Thoracic aorta (tissue), 2 donors: ENCODE measurements at regions not wholly inside any gene's neighbourhood (a gene's known extent, or its start where the extent isn't known, plus 50 kb on each side); places are given as distances from the start of the nearest gene placed in this dataset.

Source experiments
- ATAC-seq: fragments of 150-250 bp; one replicate; pipeline ENCODE4 v1.8.0; 2017; ENCODE audit warnings: low read depth; ENCODE audit not compliant: insufficient number of reproducible peaks, low FRiP score
- DNase-seq: peaks from one replicate; pipeline ENCODE4 v3.0.0-alpha.2; 2020; ENCODE audit warnings: low spot score
- H3K27ac ChIP-seq, 2 donors: fragments of 200-600 bp; sonication (generic); 1 replicate in 1 of 2; 2 replicates in 1 of 2; pipeline ENCODE4 v1.5.1; 2016; ENCODE audit warnings: mild to moderate bottlenecking in 2 of 2, moderate library complexity in 2 of 2
- H3K27me3 ChIP-seq: fragments of 200-600 bp; sonication (generic); replicated peaks from 2 replicates; pipeline ENCODE4 v1.6.0; 2016; ENCODE audit warnings: mild to moderate bottlenecking; ENCODE audit not compliant: insufficient read depth
- H3K36me3 ChIP-seq: fragments of 200-600 bp; sonication (generic); one replicate; pipeline ENCODE4 v1.5.1; 2016
- H3K4me1 ChIP-seq, 2 donors: fragments of 200-600 bp; sonication (generic); 1 replicate in 1 of 2; 2 replicates in 1 of 2; pipeline versions ENCODE4 v1.5.1 to v1.6.0; 2016; ENCODE audit warnings: low read depth in 2 of 2, mild to moderate bottlenecking in 1 of 2; ENCODE audit not compliant: control insufficient read depth in 1 of 2
- H3K4me3 ChIP-seq: fragments of 200-600 bp; sonication (generic); 2 replicates; pipeline ENCODE4 v1.5.1; 2016; ENCODE audit warnings: mild to moderate bottlenecking
- H3K9me3 ChIP-seq: fragments of 200-600 bp; sonication (generic); 2 replicates; pipeline ENCODE4 v1.5.1; 2016
- TF ChIP-seq, protein P1 (sequence below): fragments of 200-600 bp; sonication (generic); IDR thresholded peaks from one replicate; pipeline ENCODE4 v1.5.1; 2019; ENCODE audit warnings: antibody characterized with exemption

DNA sequence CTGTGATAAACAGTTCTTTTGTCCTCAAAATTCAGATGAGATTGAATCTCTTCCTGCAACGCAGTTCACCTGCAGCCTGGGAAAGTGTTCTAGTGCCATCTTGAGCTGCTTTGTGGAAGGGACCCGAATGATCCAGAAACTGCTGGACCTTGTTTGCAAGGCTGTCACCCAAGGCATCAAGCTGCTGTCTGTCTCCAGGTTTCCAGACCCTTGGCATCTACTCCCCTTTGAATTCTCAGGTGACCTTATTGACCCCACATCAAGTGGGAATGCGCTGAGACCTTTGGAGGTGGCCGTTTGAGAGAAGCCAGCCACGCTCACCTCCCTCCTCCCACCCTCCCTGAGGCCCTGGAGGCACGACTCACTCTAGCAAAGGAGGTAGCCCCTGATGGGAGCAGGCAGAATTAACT is 112.5 kb downstream of the EDN3 start:
- H3K27me3 ChIP-seq, result no peaks in the 10 kb centered on the region
- no peak overlapping the region for H3K4me3 ChIP-seq
- TF ChIP-seq, protein P1, sequence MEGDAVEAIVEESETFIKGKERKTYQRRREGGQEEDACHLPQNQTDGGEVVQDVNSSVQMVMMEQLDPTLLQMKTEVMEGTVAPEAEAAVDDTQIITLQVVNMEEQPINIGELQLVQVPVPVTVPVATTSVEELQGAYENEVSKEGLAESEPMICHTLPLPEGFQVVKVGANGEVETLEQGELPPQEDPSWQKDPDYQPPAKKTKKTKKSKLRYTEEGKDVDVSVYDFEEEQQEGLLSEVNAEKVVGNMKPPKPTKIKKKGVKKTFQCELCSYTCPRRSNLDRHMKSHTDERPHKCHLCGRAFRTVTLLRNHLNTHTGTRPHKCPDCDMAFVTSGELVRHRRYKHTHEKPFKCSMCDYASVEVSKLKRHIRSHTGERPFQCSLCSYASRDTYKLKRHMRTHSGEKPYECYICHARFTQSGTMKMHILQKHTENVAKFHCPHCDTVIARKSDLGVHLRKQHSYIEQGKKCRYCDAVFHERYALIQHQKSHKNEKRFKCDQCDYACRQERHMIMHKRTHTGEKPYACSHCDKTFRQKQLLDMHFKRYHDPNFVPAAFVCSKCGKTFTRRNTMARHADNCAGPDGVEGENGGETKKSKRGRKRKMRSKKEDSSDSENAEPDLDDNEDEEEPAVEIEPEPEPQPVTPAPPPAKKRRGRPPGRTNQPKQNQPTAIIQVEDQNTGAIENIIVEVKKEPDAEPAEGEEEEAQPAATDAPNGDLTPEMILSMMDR, result no peak
- no peaks in the 10 kb centered on the region for H3K4me1 ChIP-seq
- H3K36me3 ChIP-seq, result no peaks in the 10 kb centered on the region
- H3K9me3 ChIP-seq, result no peaks in the 10 kb centered on the region
- DNase-seq (no peak), ATAC-seq (no peak)
- no peak overlapping the region for H3K27ac ChIP-seq

GRCh38 chr20:59413326-59413865 is 113.0 kb downstream of the EDN3 start:
- no peak overlapping the region for H3K4me3 ChIP-seq
- no peaks in the 10 kb centered on the region for H3K36me3 ChIP-seq
- H3K27me3 ChIP-seq, result no peaks in the 10 kb centered on the region
- ATAC-seq, result no peak
- no peaks in the 10 kb centered on the region for H3K9me3 ChIP-seq
- H3K27ac ChIP-seq, result no peak overlapping the region
- no peaks in the 10 kb centered on the region for H3K4me1 ChIP-seq
- TF ChIP-seq, protein P1, result no peak
- no peak for DNase-seq

DNA sequence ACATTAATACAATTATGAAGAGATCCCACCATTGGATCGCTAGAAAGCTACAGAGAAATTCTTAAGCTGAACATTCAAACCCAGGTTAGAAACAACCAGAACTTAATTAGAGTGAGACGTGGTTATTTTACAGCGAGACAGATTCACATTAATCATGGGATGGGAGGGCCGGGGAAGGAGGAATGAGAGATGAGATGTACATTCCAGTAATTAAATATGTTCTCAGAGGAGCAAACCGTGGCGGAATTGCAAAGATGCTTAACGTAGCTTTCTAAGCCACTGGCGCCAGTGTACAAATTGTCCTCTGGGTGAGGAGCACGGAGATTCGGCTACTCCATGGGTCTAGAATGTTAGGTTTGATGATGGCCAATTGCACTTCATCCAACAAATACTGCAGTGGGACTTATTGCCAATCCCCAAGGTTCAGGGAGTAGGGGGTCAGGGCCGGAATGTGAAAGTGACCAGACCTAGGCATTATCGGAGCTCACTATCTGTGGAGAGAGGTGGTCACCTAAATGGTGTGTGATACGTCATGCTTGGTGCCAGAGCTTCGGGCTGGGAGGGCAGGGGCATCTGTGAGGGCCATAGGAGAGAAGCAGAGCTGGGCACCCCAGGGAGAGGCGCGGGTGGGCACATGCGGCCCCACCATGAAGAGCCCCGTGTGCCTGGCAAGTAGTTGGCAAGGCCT is 114.7 kb downstream of the EDN3 start:
- ATAC-seq, result no peak
- Histone ChIP-seq H3K36me3 (no peaks in the 10 kb centered on the region), H3K27ac (no peak overlapping the region), H3K4me3 (no peak overlapping the region), H3K27me3 (no peaks in the 10 kb centered on the region), H3K4me1 (no peaks in the 10 kb centered on the region), H3K9me3 (no peaks in the 10 kb centered on the region)
- no peak for DNase-seq
- TF ChIP-seq, protein P1, result no peak

DNA sequence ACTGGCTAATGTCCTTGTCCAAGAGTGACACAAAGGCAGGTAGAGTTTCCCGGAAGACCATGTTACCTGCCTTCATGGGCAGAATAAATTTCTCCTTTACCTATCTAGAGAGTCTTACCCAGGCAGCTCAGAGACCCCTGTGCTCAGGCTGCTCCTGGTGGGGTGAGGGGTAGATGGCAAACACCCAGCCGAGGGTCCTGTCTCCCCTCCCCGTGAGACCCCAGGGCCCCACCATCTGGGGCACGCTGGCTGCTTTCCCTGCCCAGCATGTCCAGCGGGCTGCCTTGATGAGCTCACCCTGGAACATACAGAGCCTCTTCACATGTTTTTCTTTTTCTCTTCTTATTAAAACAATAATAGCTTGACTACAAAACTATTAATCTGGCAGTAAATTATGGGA is 116.5 kb downstream of the EDN3 start:
- Histone ChIP-seq H3K27me3 (no peaks in the 10 kb centered on the region), H3K36me3 (no peaks in the 10 kb centered on the region), H3K4me1 (no peaks in the 10 kb centered on the region), H3K27ac (no peak overlapping the region), H3K4me3 (no peak overlapping the region), H3K9me3 (no peaks in the 10 kb centered on the region)
- DNase-seq (no peak), ATAC-seq (no peak)
- TF ChIP-seq, protein P1, result no peak

GRCh38 chr20:59421089-59421488 is 120.7 kb downstream of the EDN3 start:
- Histone ChIP-seq H3K4me1 (no peaks in the 10 kb centered on the region), H3K9me3 (no peaks in the 10 kb centered on the region), H3K27ac (no peak overlapping the region), H3K27me3 (no peaks in the 10 kb centered on the region), H3K4me3 (no peak overlapping the region), H3K36me3 (no peaks in the 10 kb centered on the region)
- ATAC-seq, result no peak
- TF ChIP-seq, protein P1, result no peak
- DNase-seq, result no peak
